ENCODE measurements at regions not wholly inside any gene's neighbourhood (a gene's known extent, or its start where the extent isn't known, plus 50 kb on each side); places are given as distances from the start of the nearest gene placed in this dataset.

- no peak overlapping the region for H3K27ac ChIP-seq
- TF ChIP-seq, protein P1, sequence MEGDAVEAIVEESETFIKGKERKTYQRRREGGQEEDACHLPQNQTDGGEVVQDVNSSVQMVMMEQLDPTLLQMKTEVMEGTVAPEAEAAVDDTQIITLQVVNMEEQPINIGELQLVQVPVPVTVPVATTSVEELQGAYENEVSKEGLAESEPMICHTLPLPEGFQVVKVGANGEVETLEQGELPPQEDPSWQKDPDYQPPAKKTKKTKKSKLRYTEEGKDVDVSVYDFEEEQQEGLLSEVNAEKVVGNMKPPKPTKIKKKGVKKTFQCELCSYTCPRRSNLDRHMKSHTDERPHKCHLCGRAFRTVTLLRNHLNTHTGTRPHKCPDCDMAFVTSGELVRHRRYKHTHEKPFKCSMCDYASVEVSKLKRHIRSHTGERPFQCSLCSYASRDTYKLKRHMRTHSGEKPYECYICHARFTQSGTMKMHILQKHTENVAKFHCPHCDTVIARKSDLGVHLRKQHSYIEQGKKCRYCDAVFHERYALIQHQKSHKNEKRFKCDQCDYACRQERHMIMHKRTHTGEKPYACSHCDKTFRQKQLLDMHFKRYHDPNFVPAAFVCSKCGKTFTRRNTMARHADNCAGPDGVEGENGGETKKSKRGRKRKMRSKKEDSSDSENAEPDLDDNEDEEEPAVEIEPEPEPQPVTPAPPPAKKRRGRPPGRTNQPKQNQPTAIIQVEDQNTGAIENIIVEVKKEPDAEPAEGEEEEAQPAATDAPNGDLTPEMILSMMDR (conservative IDR thresholded peaks at IDR 0.05): no peak
- TF ChIP-seq ZFX (IDR thresholded peaks at IDR 0.05): no peak
Measured at GRCh38 chr12:25842254-25842653, 116.2 kb upstream of the RASSF8 start.

- H3K27ac ChIP-seq: no peak overlapping the region
- TF ChIP-seq, protein P1 (conservative IDR thresholded peaks at IDR 0.05): no peak
- no peak for TF ChIP-seq ZFX (IDR thresholded peaks at IDR 0.05)
Measured at GRCh38 chr12:25843976-25844375, 114.5 kb upstream of the RASSF8 start.

- TF ChIP-seq, protein P1 (conservative IDR thresholded peaks at IDR 0.05): no peak
- TF ChIP-seq ZFX (IDR thresholded peaks at IDR 0.05): no peak
Measured at GRCh38 chr12:25845415-25845814, 113.1 kb upstream of the RASSF8 start.

GRCh38 chr12:25852792-25853191, 105.7 kb upstream of the RASSF8 start:
- TF ChIP-seq, protein P1 (conservative IDR thresholded peaks at IDR 0.05): no peak
- TF ChIP-seq ZFX (IDR thresholded peaks at IDR 0.05): no peak
- H3K27ac ChIP-seq: no peak overlapping the region

More at GRCh38 chr12:25845415-25845814, 113.1 kb upstream of the RASSF8 start:
- H3K27ac ChIP-seq: no peak overlapping the region

DNA sequence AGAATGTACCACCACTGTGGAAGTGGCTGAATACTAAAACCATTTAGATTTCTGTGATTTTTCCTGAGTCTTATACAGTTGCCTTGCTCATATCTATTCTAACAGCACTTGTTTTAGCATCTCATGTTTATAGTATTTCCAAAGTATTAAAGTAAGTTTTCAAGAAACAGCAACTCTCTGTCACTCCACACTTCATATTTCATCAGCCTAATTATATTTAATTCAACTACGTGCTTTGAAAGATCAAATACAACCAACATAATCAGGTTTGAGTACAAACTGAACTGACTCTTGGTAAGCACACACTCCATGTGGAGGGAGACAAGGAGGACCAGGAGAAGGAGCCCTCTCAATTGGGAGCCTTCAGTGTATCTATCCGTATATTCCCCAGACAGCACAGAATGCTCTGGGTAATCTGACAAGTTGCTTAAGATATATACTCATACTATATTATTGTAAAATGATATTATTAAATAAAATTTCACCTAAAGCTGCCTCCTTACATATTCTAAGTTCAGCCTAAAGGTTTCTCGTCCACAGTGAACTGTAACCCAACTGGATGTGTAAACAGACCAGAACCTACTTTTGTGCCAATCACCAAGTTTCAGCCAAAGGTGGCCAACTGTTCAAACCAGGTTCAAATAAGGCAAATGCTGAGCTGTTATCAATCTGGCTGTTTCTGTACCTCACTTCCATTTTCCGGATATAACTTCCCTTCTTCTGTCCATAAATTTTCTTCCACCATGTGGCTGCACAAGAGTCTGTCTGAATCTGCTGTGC, 105.0 kb upstream of the RASSF8 start:
- H3K27ac ChIP-seq: peak overlapping the region; percentile 33; the same call in 1 of the 2 replicates

DNA sequence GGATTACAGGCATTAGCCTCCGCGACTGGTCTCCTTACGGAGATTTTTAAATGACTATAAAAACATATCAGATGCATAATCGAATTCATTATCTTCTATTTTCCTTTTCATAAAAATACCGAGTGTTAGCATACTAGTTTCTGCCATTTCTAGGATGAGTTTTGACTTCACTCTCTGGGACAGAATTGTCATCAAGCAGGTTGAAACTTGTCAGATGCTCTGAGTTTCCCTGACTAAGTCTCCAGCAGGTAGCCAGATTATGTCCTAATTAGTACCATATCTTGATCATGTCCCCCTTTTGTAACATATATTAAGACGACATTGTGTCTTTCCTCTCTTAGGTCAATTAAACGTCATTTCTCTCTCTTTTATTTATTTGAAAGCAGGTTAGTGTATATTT, 103.5 kb upstream of the RASSF8 start:
- 0 out of 2 replicates have a peak overlapping the region, but pooled peaks have one; percentile 33 for H3K27ac ChIP-seq
- TF ChIP-seq, protein P1 (conservative IDR thresholded peaks at IDR 0.05): no peak
- TF ChIP-seq ZFX (IDR thresholded peaks at IDR 0.05): no peak

More for the DNA sequence above, 105.0 kb upstream of the RASSF8 start:
- TF ChIP-seq, protein P1 (conservative IDR thresholded peaks at IDR 0.05): no peak
- no peak for TF ChIP-seq ZFX (IDR thresholded peaks at IDR 0.05)

DNA sequence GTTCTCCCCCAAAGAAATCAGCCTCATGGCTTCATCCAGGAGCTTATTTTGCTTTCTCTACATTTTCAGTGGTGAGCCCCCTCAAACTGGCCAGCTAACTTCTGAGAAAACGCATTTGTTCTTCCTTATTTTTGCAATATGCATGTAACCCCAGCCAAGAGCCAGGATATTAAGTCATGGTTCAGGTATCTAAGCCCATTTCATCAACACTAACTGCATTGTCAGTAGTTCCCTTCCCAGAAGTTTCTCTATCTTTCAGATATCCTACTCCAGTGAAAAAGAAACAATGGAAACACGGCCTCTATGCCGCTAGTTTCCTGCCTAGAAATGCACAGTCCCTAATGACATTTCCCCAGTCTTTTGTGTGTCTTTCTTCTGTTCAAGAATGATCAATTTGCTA, 102.8 kb upstream of the RASSF8 start:
- no peak for TF ChIP-seq ZFX (IDR thresholded peaks at IDR 0.05)
- TF ChIP-seq, protein P1 (conservative IDR thresholded peaks at IDR 0.05): no peak

More for the DNA sequence above, 102.8 kb upstream of the RASSF8 start:
- no peak overlapping the region for H3K27ac ChIP-seq

Measured in C4-2B (cell line).